Lower leg skin (tissue), 3 donors: ENCODE measurements at regions not wholly inside any gene's neighbourhood (a gene's known extent, or its start where the extent isn't known, plus 50 kb on each side); places are given as distances from the start of the nearest gene placed in this dataset.

Source experiments
- POLR2A ChIP-seq, 2 donors: fragments of 450-650 bp; IDR thresholded peaks; one replicate each; pipeline ENCODE4 v1.6.1; 2016 to 2017; ENCODE audit warnings: antibody characterized with exemption in 2 of 2, mild to moderate bottlenecking in 1 of 2, moderate library complexity in 1 of 2
- TF ChIP-seq, protein P1 (sequence below), 3 donors: fragments of 450-650 bp; IDR thresholded peaks; one replicate each; pipeline ENCODE4 v1.5.1; 2016; ENCODE audit warnings: antibody characterized with exemption in 3 of 3, mild to moderate bottlenecking in 3 of 3, moderate library complexity in 2 of 3

DNA sequence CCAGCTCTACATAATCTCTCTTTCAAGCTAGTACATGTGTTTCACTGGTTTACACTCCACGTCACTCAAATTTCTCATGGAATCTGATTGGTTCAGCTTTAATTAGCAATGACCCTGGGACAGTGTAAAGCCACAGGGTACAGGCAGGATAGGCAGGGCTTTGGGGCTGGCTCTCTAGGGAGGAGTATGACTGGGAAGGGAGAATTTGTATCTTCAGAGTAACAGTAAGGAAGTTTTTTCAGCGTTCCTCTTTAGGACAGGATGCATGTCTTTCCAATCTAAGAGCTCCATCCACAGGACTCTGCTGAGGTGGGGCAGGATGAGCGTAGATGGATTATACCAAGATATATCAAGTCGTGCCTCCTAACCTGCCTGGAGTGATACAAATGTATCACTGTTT lies 112.0 kb upstream of the CLEC14A start:
- TF ChIP-seq, protein P1, sequence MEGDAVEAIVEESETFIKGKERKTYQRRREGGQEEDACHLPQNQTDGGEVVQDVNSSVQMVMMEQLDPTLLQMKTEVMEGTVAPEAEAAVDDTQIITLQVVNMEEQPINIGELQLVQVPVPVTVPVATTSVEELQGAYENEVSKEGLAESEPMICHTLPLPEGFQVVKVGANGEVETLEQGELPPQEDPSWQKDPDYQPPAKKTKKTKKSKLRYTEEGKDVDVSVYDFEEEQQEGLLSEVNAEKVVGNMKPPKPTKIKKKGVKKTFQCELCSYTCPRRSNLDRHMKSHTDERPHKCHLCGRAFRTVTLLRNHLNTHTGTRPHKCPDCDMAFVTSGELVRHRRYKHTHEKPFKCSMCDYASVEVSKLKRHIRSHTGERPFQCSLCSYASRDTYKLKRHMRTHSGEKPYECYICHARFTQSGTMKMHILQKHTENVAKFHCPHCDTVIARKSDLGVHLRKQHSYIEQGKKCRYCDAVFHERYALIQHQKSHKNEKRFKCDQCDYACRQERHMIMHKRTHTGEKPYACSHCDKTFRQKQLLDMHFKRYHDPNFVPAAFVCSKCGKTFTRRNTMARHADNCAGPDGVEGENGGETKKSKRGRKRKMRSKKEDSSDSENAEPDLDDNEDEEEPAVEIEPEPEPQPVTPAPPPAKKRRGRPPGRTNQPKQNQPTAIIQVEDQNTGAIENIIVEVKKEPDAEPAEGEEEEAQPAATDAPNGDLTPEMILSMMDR (IDR thresholded peaks at IDR 0.05) = no peak
- TF ChIP-seq POLR2A (IDR thresholded peaks at IDR 0.05) = no peak
